ENCODE measurements at regions not wholly inside any gene's neighbourhood (a gene's known extent, or its start where the extent isn't known, plus 50 kb on each side); places are given as distances from the start of the nearest gene placed in this dataset.
"Not testable (repeated sequence)": the region's sequence is repeated elsewhere in the genome, so short reads cannot be mapped to it uniquely, and the experiment has no call there.

- no peaks in the 10 kb centered on the region for H3K4me1 ChIP-seq
- intact Hi-C loops (cut with micrococcal nuclease; ENCODE audit: unreplicated experiment): no loop called here
- POLR2A ChIA-PET: no interaction called here
- Mint-ChIP-seq H3K36me3 (ENCODE audit: insufficient read depth, unreplicated experiment) (no peaks in the 10 kb centered on the region), H3K27me3 (ENCODE audit: insufficient read depth, unreplicated experiment) (peaks cover 5% of the 10 kb centered on the region), H3K4me1 (ENCODE audit: low read depth, unreplicated experiment) (no peaks in the 10 kb centered on the region), H3K27ac (ENCODE audit: unreplicated experiment) (no peak overlapping the region), H3K4me3 (ENCODE audit: unreplicated experiment) (no peak overlapping the region), H3K9me3 (ENCODE audit: unreplicated experiment) (no peaks in the 10 kb centered on the region)
- BruUV-seq (replicated peaks): no TSS peak
- H3K27me3 ChIP-seq (replicated peaks; ENCODE audit: control insufficient read depth, insufficient read depth, low read length): no peaks in the 10 kb centered on the region
- no peak for TF ChIP-seq CTCF (IDR thresholded peaks at IDR 0.05; ENCODE audit: insufficient read depth in 1 of 2, low read depth in 1 of 2, low read length in 1 of 2, severe bottlenecking in 1 of 2, unreplicated experiment in 1 of 2)
- DNase-seq: no peak
- H3K9me3 ChIP-seq: no peaks in the 10 kb centered on the region
- no peak overlapping the region for H3K4me3 ChIP-seq (ENCODE audit: low read depth, low read length)
- no peaks in the 10 kb centered on the region for H3K36me3 ChIP-seq (ENCODE audit: control insufficient read depth, insufficient read depth, low read length)
- CTCF ChIA-PET: no interaction called here
These were observed 351.1 kb upstream of the DEPDC1 start for GRCh38 chr1:68848017-68848416.

GRCh38 chr1:68868606-68869005 is 371.7 kb upstream of the DEPDC1 start:
- BruUV-seq (replicated peaks): no TSS peak
- H3K27me3 Mint-ChIP-seq (ENCODE audit: insufficient read depth, unreplicated experiment): no peaks in the 10 kb centered on the region
- Histone ChIP-seq H3K36me3 (ENCODE audit: control insufficient read depth, insufficient read depth, low read length) (no peaks in the 10 kb centered on the region), H3K9me3 (no peaks in the 10 kb centered on the region), H3K4me3 (ENCODE audit: low read depth, low read length) (no peak overlapping the region), H3K27me3 (replicated peaks; ENCODE audit: control insufficient read depth, insufficient read depth, low read length) (no peaks in the 10 kb centered on the region), H3K4me1 (no peaks in the 10 kb centered on the region)
- no peaks in the 10 kb centered on the region for H3K36me3 Mint-ChIP-seq (ENCODE audit: insufficient read depth, unreplicated experiment)
- H3K4me3 Mint-ChIP-seq (ENCODE audit: unreplicated experiment): no peak overlapping the region
- ChIA-PET POLR2A (no interaction called here), CTCF (no interaction called here)
- no peaks in the 10 kb centered on the region for H3K4me1 Mint-ChIP-seq (ENCODE audit: low read depth, unreplicated experiment)
- intact Hi-C loops (cut with micrococcal nuclease; ENCODE audit: unreplicated experiment): no loop called here
- no peak overlapping the region for H3K27ac Mint-ChIP-seq (ENCODE audit: unreplicated experiment)
- no peak for DNase-seq
- TF ChIP-seq CTCF (IDR thresholded peaks at IDR 0.05; ENCODE audit: insufficient read depth in 1 of 2, low read depth in 1 of 2, low read length in 1 of 2, severe bottlenecking in 1 of 2, unreplicated experiment in 1 of 2): no peak
- H3K9me3 Mint-ChIP-seq (ENCODE audit: unreplicated experiment): no peaks in the 10 kb centered on the region

DNA sequence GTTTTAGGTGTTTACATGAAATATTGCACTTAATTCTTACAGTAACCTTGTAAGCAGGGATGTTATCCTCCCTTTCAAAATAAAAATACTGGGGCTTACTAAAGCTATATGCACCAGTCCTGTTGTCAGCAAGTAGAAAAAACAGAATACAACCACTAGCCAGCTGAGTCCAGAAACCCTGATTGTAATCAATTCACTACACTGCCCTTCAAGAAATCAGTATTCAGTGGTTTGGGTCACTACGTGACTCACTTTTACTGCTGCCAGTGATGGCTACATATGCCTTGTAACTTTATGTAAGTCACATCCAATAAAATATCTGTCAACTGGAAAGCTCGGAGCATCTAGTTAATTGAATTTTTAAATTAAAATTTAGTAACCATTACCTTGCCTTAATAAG is 376.3 kb upstream of the DEPDC1 start:
- Mint-ChIP-seq H3K4me1 (ENCODE audit: low read depth, unreplicated experiment) (no peaks in the 10 kb centered on the region), H3K27me3 (ENCODE audit: insufficient read depth, unreplicated experiment) (no peaks in the 10 kb centered on the region), H3K27ac (ENCODE audit: unreplicated experiment) (no peak overlapping the region), H3K4me3 (ENCODE audit: unreplicated experiment) (no peak overlapping the region), H3K36me3 (ENCODE audit: insufficient read depth, unreplicated experiment) (no peaks in the 10 kb centered on the region), H3K9me3 (ENCODE audit: unreplicated experiment) (no peaks in the 10 kb centered on the region)
- no peak overlapping the region for H3K4me3 ChIP-seq (ENCODE audit: low read depth, low read length)
- H3K36me3 ChIP-seq (ENCODE audit: control insufficient read depth, insufficient read depth, low read length): no peaks in the 10 kb centered on the region
- no TSS peak for BruUV-seq (replicated peaks)
- DNase-seq: no peak
- no peaks in the 10 kb centered on the region for H3K9me3 ChIP-seq
- intact Hi-C loops (cut with micrococcal nuclease; ENCODE audit: unreplicated experiment): no loop called here
- ChIA-PET CTCF (no interaction called here), POLR2A (no interaction called here)
- H3K4me1 ChIP-seq: no peaks in the 10 kb centered on the region
- no peak for TF ChIP-seq CTCF (IDR thresholded peaks at IDR 0.05; ENCODE audit: insufficient read depth in 1 of 2, low read depth in 1 of 2, low read length in 1 of 2, severe bottlenecking in 1 of 2, unreplicated experiment in 1 of 2)
- H3K27me3 ChIP-seq (replicated peaks; ENCODE audit: control insufficient read depth, insufficient read depth, low read length): no peaks in the 10 kb centered on the region

- DNase-seq: peak; percentile 26 to 45
- intact Hi-C loops (cut with micrococcal nuclease; ENCODE audit: unreplicated experiment); H3K27me3 ChIP-seq (replicated peaks; ENCODE audit: control insufficient read depth, insufficient read depth, low read length); H3K36me3 ChIP-seq (ENCODE audit: control insufficient read depth, insufficient read depth, low read length); CTCF ChIA-PET; H3K4me1 ChIP-seq; POLR2A ChIA-PET; H3K9me3 Mint-ChIP-seq (ENCODE audit: unreplicated experiment); H3K27me3 Mint-ChIP-seq (ENCODE audit: insufficient read depth, unreplicated experiment); H3K36me3 Mint-ChIP-seq (ENCODE audit: insufficient read depth, unreplicated experiment); H3K9me3 ChIP-seq; H3K4me3 Mint-ChIP-seq (ENCODE audit: unreplicated experiment); H3K27ac Mint-ChIP-seq (ENCODE audit: unreplicated experiment); BruUV-seq (replicated peaks); H3K4me1 Mint-ChIP-seq (ENCODE audit: low read depth, unreplicated experiment): not testable (repeated sequence)
- H3K4me3 ChIP-seq (ENCODE audit: low read depth, low read length): peak overlapping the region; percentile 36
These were observed 384.7 kb upstream of the DEPDC1 start for GRCh38 chr1:68881330-68882194.
